ENCODE measurements at regions not wholly inside any gene's neighbourhood (a gene's known extent, or its start where the extent isn't known, plus 50 kb on each side); places are given as distances from the start of the nearest gene placed in this dataset.

DNA sequence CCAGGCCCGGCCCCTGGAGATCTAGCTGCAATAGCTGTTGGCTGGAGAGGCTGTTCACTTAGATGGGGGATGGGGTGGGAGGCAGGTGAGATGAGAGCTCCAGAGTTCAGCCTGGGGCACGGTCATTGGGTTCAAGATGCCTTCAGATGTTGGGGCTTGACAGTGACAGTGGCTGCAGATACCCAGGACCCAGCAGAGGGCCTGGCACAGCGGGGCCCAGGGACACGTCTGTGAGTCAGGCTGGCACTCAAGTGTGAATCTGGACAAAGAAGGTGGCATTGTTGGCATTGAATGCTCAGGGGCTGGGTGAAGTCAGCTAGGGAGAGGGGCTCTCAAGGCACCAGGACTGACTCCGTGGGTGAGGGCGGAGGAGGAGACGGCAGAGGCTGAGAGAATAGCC lies 328.1 kb downstream of the SEC14L1 start:
- Histone ChIP-seq H3K4me1 (ENCODE audit: control insufficient read depth, insufficient read depth, low read length) (peaks cover 25% of the 10 kb centered on the region), H3K27ac (ENCODE audit: extremely low read depth, low read depth, low read length) (no peak overlapping the region), H3K36me3 (ENCODE audit: control insufficient read depth in 2 of 2, insufficient read depth in 1 of 2, low read length in 2 of 2) (peaks cover 9 to 15% of the 10 kb centered on the region in 2 experiments; a peak in 2 of 3 replicates), H3K4me3 (ENCODE audit: low read depth, low read length) (no peak overlapping the region), H3K9me3 (ENCODE audit: control insufficient read depth, insufficient read depth, low read depth, low read length) (no peaks in the 10 kb centered on the region)
- TF ChIP-seq ZNF624 (tag by site-specific recombination; IDR thresholded peaks at IDR 0.05) (no peak), ZNF555 (tag by site-specific recombination; conservative IDR thresholded peaks at IDR 0.05) (no peak), ZNF266 (tag by site-specific recombination; IDR thresholded peaks at IDR 0.05; ENCODE audit: low read depth) (no peak), OVOL3 (tag by site-specific recombination; IDR thresholded peaks at IDR 0.05) (no peak), ZFP37 (tag by site-specific recombination; IDR thresholded peaks at IDR 0.05) (no peak), ZNF670 (tag by site-specific recombination; IDR thresholded peaks at IDR 0.05; ENCODE audit: low read depth) (no peak), ZNF24 (tag by site-specific recombination; IDR thresholded peaks at IDR 0.05) (no peak), ZBTB17 (tag by site-specific recombination; IDR thresholded peaks at IDR 0.05) (no peak), ZNF433 (tag by site-specific recombination; IDR thresholded peaks at IDR 0.05; ENCODE audit: low read depth) (no peak)
- ChIA-PET POLR2A (no interaction called here), CTCF (interaction anchor here (0.5 to 2.1 kb wide), 4 partner anchors 26 to 43 kb away, joined by 3 to 8 read pairs (median 5); no protein-coding TSS in a partner anchor)

GRCh38 chr17:77470330-77470786 lies 329.6 kb downstream of the SEC14L1 start:
- Histone ChIP-seq H3K4me3 (ENCODE audit: low read depth, low read length) (no peak overlapping the region), H3K27ac (ENCODE audit: extremely low read depth, low read depth, low read length) (no peak overlapping the region), H3K36me3 (ENCODE audit: control insufficient read depth in 2 of 2, insufficient read depth in 1 of 2, low read length in 2 of 2) (peaks cover 9 to 15% of the 10 kb centered on the region in 2 experiments; a peak in 2 of 3 replicates), H3K4me1 (ENCODE audit: control insufficient read depth, insufficient read depth, low read length) (peaks cover 25% of the 10 kb centered on the region), H3K9me3 (ENCODE audit: control insufficient read depth, insufficient read depth, low read depth, low read length) (no peaks in the 10 kb centered on the region)
- ChIA-PET CTCF (interaction anchor here (1.7 to 1.8 kb wide), 2 partner anchors 29 to 41 kb away, joined by 3 to 6 read pairs; no protein-coding TSS in a partner anchor), POLR2A (no interaction called here)
- TF ChIP-seq GLIS2 (tag by site-specific recombination; IDR thresholded peaks at IDR 0.05): no peak
- TF ChIP-seq ZNF707 (tag by site-specific recombination; IDR thresholded peaks at IDR 0.05): peak; percentile 57; the same call in 1 of the 2 replicates
- no peak for TF ChIP-seq ZNF629 (tag by site-specific recombination; IDR thresholded peaks at IDR 0.05)
- no peak for TF ChIP-seq ZNF18 (tag by site-specific recombination; IDR thresholded peaks at IDR 0.05)
- no peak for TF ChIP-seq SALL2 (tag by site-specific recombination; IDR thresholded peaks at IDR 0.05; ENCODE audit: borderline replicate concordance)
- no peak for TF ChIP-seq ZBTB6 (tag by site-specific recombination; IDR thresholded peaks at IDR 0.05)
- TF ChIP-seq ZNF623 (tag by site-specific recombination; IDR thresholded peaks at IDR 0.05): no peak
- TF ChIP-seq ZNF544 (tag by site-specific recombination; IDR thresholded peaks at IDR 0.05): peak; percentile 49; the same call in 1 of the 2 replicates
- peak; percentile 82 for TF ChIP-seq ZFHX2 (tag by site-specific recombination; conservative IDR thresholded peaks at IDR 0.05)
- TF ChIP-seq ZBTB17 (tag by site-specific recombination; IDR thresholded peaks at IDR 0.05): peak; percentile 99
- TF ChIP-seq MZF1 (tag by site-specific recombination; IDR thresholded peaks at IDR 0.05; ENCODE audit: borderline replicate concordance): no peak
- peak; percentile 79; the same call in 1 of the 2 replicates for TF ChIP-seq ZNF521 (tag by site-specific recombination; IDR thresholded peaks at IDR 0.05)
- no peak for TF ChIP-seq SP7 (tag by site-specific recombination; IDR thresholded peaks at IDR 0.05)
- no peak for TF ChIP-seq ZNF48 (tag by site-specific recombination; IDR thresholded peaks at IDR 0.05)
- TF ChIP-seq ZNF362 (tag by site-specific recombination; IDR thresholded peaks at IDR 0.05): no peak
- TF ChIP-seq ZNF664 (tag by site-specific recombination; IDR thresholded peaks at IDR 0.05): no peak
- TF ChIP-seq RBAK (tag by site-specific recombination; IDR thresholded peaks at IDR 0.05): no peak
- TF ChIP-seq ZNF473 (tag by site-specific recombination; IDR thresholded peaks at IDR 0.05): 0 out of 2 replicates have a peak, but pooled peaks have one; percentile 27
- no peak for TF ChIP-seq BCL11B (tag by site-specific recombination; IDR thresholded peaks at IDR 0.05; ENCODE audit: low read depth)
- no peak for TF ChIP-seq KLF9 (tag by site-specific recombination; IDR thresholded peaks at IDR 0.05; ENCODE audit: low read depth)
- no peak for TF ChIP-seq PRDM6 (tag by site-specific recombination; IDR thresholded peaks at IDR 0.05)
- peak; percentile 100 for TF ChIP-seq ZNF366 (tag by site-specific recombination; conservative IDR thresholded peaks at IDR 0.05)
- TF ChIP-seq EGR2 (tag by site-specific recombination; IDR thresholded peaks at IDR 0.05; ENCODE audit: low read depth): peak; percentile 95
- TF ChIP-seq ZNF571 (tag by site-specific recombination; IDR thresholded peaks at IDR 0.05): no peak
